GM19324 (cell line): ENCODE measurements at regions not wholly inside any gene's neighbourhood (a gene's known extent, or its start where the extent isn't known, plus 50 kb on each side); places are given as distances from the start of the nearest gene placed in this dataset.

Experiments
- ATAC-seq: cut with Tn5 transposase; IDR thresholded peaks from one replicate; pipeline ENCODE4 v1.9.1; 2021; ENCODE audit warnings: mild to moderate bottlenecking, moderate library complexity; ENCODE audit not compliant: unreplicated experiment, low FRiP score

- no peak for ATAC-seq
Measured at GRCh38 chrX:120819126-120819525, 56.5 kb downstream of the CT47B1 start.

GRCh38 chrX:120813982-120814381 is 61.7 kb downstream of the CT47B1 start:
- no peak for ATAC-seq

GRCh38 chrX:120801426-120801825 is 74.2 kb downstream of the CT47B1 start:
- ATAC-seq = no peak

GRCh38 chrX:120797188-120797851 is 78.3 kb downstream of the CT47B1 start:
- no peak for ATAC-seq

- no peak for ATAC-seq
Measured at GRCh38 chrX:120795301-120795700, 80.4 kb downstream of the CT47B1 start.

- no peak for ATAC-seq
Measured at GRCh38 chrX:120794525-120794975, 81.1 kb downstream of the CT47B1 start.

GRCh38 chrX:120793098-120793497 is 82.6 kb downstream of the CT47B1 start:
- no peak for ATAC-seq

- ATAC-seq = no peak
Measured at GRCh38 chrX:120791013-120791643, 84.5 kb downstream of the CT47B1 start.

- peak; percentile 14 for ATAC-seq
Measured at GRCh38 chrX:120790552-120790951, 85.1 kb downstream of the CT47B1 start.

- peak; percentile 52 for ATAC-seq
Measured at GRCh38 chrX:120790118-120790517, 85.5 kb downstream of the CT47B1 start.

- ATAC-seq = no peak
Measured at GRCh38 chrX:120781403-120781802, 94.3 kb downstream of the CT47B1 start.

- no peak for ATAC-seq
Measured at GRCh38 chrX:120775959-120776358, 99.7 kb downstream of the CT47B1 start.

GRCh38 chrX:120774606-120775005 is 101.1 kb downstream of the CT47B1 start:
- ATAC-seq = no peak

GRCh38 chrX:120773801-120774200 is 101.9 kb downstream of the CT47B1 start:
- ATAC-seq = no peak

GRCh38 chrX:120769576-120770341 is 105.9 kb downstream of the CT47B1 start:
- no peak for ATAC-seq

GRCh38 chrX:120768681-120769080 is 107.0 kb downstream of the CT47B1 start:
- ATAC-seq = no peak

GRCh38 chrX:120768254-120768653 is 107.4 kb downstream of the CT47B1 start:
- no peak for ATAC-seq

GRCh38 chrX:120763269-120763668 is 112.4 kb downstream of the CT47B1 start:
- no peak for ATAC-seq

GRCh38 chrX:120761810-120762209 is 113.9 kb downstream of the CT47B1 start:
- no peak for ATAC-seq

GRCh38 chrX:120759685-120760084 is 116.0 kb downstream of the CT47B1 start:
- ATAC-seq = no peak

GRCh38 chrX:120755066-120755846 is 120.4 kb downstream of the CT47B1 start:
- ATAC-seq = peak; percentile 60
